B cell (primary cell): ENCODE measurements at regions not wholly inside any gene's neighbourhood (a gene's known extent, or its start where the extent isn't known, plus 50 kb on each side); places are given as distances from the start of the nearest gene placed in this dataset.

Experiments
- ATAC-seq: fragments of 200-7000 bp; cut with Tn5 transposase; one replicate; pipeline ENCODE4 v1.10.0; 2021; ENCODE audit warnings: low read depth, mild to moderate bottlenecking, moderate number of reproducible peaks, moderate library complexity
- CTCF ChIA-PET: fragments of 350-600 bp; sonication (Branson Sonifier 250); formaldehyde crosslinking; loops from one replicate; lab custom pipeline; 2021; ENCODE audit warnings: antibody characterized with exemption, inconsistent platforms; lab: Charles Lee
- POLR2A ChIA-PET: fragments of 350-600 bp; sonication (Branson Sonifier 250); formaldehyde crosslinking; loops from one replicate; lab custom pipeline; 2021; ENCODE audit warnings: antibody characterized with exemption; lab: Charles Lee
- DNase-seq: peaks from one replicate; pipeline ENCODE4 v3.0.0; 2013
- H2AFZ ChIP-seq: 2 replicates; pipeline ENCODE4 v1.6.1; 2012; ENCODE audit warnings: mild to moderate bottlenecking, low read depth, low read length; ENCODE audit not compliant: insufficient read depth, poor library complexity, severe bottlenecking
- H3K27ac ChIP-seq, 2 donors: 1 replicate in 1 of 2; 2 replicates in 1 of 2; pipeline ENCODE4 v1.5.1; 2012 to 2013; ENCODE audit warnings: low read length in 2 of 2, mild to moderate bottlenecking in 2 of 2, moderate library complexity in 1 of 2
- H3K27me3 ChIP-seq, 4 experiments: fragments of 200-600 bp in 1 of 4; sonication (generic) in 1 of 4; replicated peaks in 1 of 4; 1 replicate in 2 of 4; 2 replicates in 2 of 4; pipeline versions ENCODE4 v1.6.1 to v1.7.0; 2013 to 2016; ENCODE audit warnings: low read length in 3 of 4, mild to moderate bottlenecking in 2 of 4, mixed read lengths in 1 of 4, moderate library complexity in 1 of 4; ENCODE audit not compliant: insufficient read depth in 4 of 4, control insufficient read depth in 3 of 4; ENCODE audit errors: control extremely low read depth in 1 of 4
- H3K36me3 ChIP-seq, 2 experiments: replicated peaks in 1 of 2; 1 replicate in 1 of 2; 2 replicates in 1 of 2; pipeline versions ENCODE4 v1.6.1 to v1.7.1; 2013; ENCODE audit warnings: low read length in 1 of 2; ENCODE audit not compliant: insufficient read depth in 2 of 2, control insufficient read depth in 1 of 2; ENCODE audit errors: control extremely low read depth in 1 of 2, extremely low read depth in 1 of 2
- H3K4me1 ChIP-seq, 2 donors: fragments of 200-600 bp in 1 of 2; sonication (generic) in 1 of 2; 1 replicate in 1 of 2; 2 replicates in 1 of 2; pipeline versions ENCODE4 v1.5.1 to v1.6.1; 2013 to 2017; ENCODE audit warnings: low read length in 2 of 2; ENCODE audit not compliant: control insufficient read depth in 2 of 2, insufficient read depth in 2 of 2
- H3K4me2 ChIP-seq: replicated peaks from 2 replicates; pipeline ENCODE3; 2012; ENCODE audit warnings: mild to moderate bottlenecking, low read depth, low read length; ENCODE audit not compliant: poor library complexity, severe bottlenecking
- H3K4me3 ChIP-seq, 5 experiments: fragments of 200-600 bp in 1 of 5; sonication (generic) in 1 of 5; 1 replicate in 3 of 5; 2 replicates in 2 of 5; pipeline versions ENCODE4 v1.5.1 to v1.7.0; 2011 to 2016; ENCODE audit warnings: low read length in 4 of 5, mild to moderate bottlenecking in 4 of 5, low read depth in 2 of 5, control low read depth in 1 of 5, moderate library complexity in 1 of 5; ENCODE audit not compliant: insufficient read depth in 1 of 5; ENCODE audit errors: control extremely low read depth in 1 of 5, extremely low read depth in 1 of 5
- H3K79me2 ChIP-seq: fragments of 200-600 bp; sonication (generic); one replicate; pipeline ENCODE4 v1.6.0; 2016; ENCODE audit warnings: low read length; ENCODE audit not compliant: control insufficient read depth, insufficient read depth
- H3K9ac ChIP-seq: fragments of 200-600 bp; sonication (generic); 2 replicates; pipeline ENCODE4 v1.6.1; 2017; ENCODE audit warnings: mild to moderate bottlenecking, low read length, moderate library complexity
- H3K9me3 ChIP-seq, 3 donors: one replicate each; pipeline versions ENCODE4 v1.6.1 to v1.7.1; 2013; ENCODE audit warnings: low read length in 2 of 3; ENCODE audit not compliant: control insufficient read depth in 2 of 3, insufficient read depth in 1 of 3; ENCODE audit errors: control extremely low read depth in 1 of 3
- H4K20me1 ChIP-seq: 2 replicates; pipeline ENCODE4 v1.6.0; 2012; ENCODE audit warnings: mild to moderate bottlenecking, low read length; ENCODE audit not compliant: insufficient read depth, control insufficient read depth, poor library complexity, severe bottlenecking
- H3K27ac Mint-ChIP-seq: one replicate; pipeline ENCODE4 v1.8.0; 2021; ENCODE audit warnings: mixed read lengths
- H3K27me3 Mint-ChIP-seq: one replicate; pipeline ENCODE4 v1.8.0; 2021; ENCODE audit warnings: mixed read lengths
- H3K4me1 Mint-ChIP-seq: one replicate; pipeline ENCODE4 v1.8.0; 2021; ENCODE audit warnings: mixed read lengths
- H3K4me3 Mint-ChIP-seq: one replicate; pipeline ENCODE4 v1.8.0; 2021; ENCODE audit warnings: mixed read lengths
- H3K9me3 Mint-ChIP-seq: one replicate; pipeline ENCODE4 v1.8.0; 2022; ENCODE audit warnings: mixed read lengths; ENCODE audit not compliant: insufficient read depth
- EZH2 ChIP-seq: IDR thresholded peaks from 2 replicates; pipeline ENCODE4 v1.6.1; 2012; ENCODE audit warnings: borderline replicate concordance, low read depth, mild to moderate bottlenecking, moderate library complexity, low read length; ENCODE audit not compliant: insufficient read depth, poor library complexity, severe bottlenecking
- WGBS: methylation state at CpG from one replicate; pipeline ENCODE4 v1.1.5; 2013; ENCODE audit warnings: missing lambda C conversion rate; ENCODE audit not compliant: insufficient coverage; 5-methylcytosine and 5-hydroxymethylcytosine counted together
- intact Hi-C: fragments of 100-400 bp; cut with micrococcal nuclease; formaldehyde crosslinking; loops from one replicate; pipeline ENCODE4 v1.10.0; 2022
- TF ChIP-seq, protein P1 (sequence below): fragments of 200-600 bp; IDR thresholded peaks from one replicate; pipeline ENCODE4 v1.8.0; 2022; ENCODE audit warnings: antibody characterized with exemption, mild to moderate bottlenecking

DNA sequence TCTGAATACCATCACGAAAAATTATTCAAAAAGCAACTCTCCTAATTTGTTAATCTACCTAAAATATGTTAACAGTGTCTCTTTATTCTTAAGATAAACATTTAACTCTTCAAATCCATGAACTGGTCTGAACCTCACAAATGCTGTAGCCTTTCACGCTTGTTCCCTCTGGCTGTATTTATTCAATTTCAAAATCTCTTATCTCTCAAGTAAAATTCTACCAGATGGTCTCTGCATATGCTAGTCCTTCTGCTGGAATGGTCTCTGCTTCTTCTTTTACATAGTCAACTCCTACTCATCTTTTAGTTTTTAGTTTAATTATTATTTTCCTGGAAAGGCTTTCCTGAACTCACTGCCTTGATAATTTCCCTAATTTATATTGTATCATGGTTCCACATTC is 232.9 kb upstream of the PCDH20 start:
- Histone ChIP-seq H3K36me3 (no peaks in the 10 kb centered on the region), H4K20me1 (no peaks in the 10 kb centered on the region), H3K4me1 (no peaks in the 10 kb centered on the region), H3K79me2 (no peaks in the 10 kb centered on the region), H3K27ac (no peak overlapping the region), H3K27me3 (no peaks in the 10 kb centered on the region), H3K4me2 (no peak overlapping the region), H3K9me3 (peaks cover 0 to 5% (median 2%) of the 10 kb centered on the region in 3 donors), H3K4me3 (no peak overlapping the region), H3K9ac (no peak overlapping the region), H2AFZ (no peak overlapping the region)
- ATAC-seq (no peak), DNase-seq (no peak)
- Mint-ChIP-seq H3K27ac (no peak overlapping the region), H3K4me1 (no peaks in the 10 kb centered on the region), H3K4me3 (no peak overlapping the region), H3K27me3 (no peaks in the 10 kb centered on the region), H3K9me3 (peaks cover 4% of the 10 kb centered on the region)
- TF ChIP-seq, protein P1, sequence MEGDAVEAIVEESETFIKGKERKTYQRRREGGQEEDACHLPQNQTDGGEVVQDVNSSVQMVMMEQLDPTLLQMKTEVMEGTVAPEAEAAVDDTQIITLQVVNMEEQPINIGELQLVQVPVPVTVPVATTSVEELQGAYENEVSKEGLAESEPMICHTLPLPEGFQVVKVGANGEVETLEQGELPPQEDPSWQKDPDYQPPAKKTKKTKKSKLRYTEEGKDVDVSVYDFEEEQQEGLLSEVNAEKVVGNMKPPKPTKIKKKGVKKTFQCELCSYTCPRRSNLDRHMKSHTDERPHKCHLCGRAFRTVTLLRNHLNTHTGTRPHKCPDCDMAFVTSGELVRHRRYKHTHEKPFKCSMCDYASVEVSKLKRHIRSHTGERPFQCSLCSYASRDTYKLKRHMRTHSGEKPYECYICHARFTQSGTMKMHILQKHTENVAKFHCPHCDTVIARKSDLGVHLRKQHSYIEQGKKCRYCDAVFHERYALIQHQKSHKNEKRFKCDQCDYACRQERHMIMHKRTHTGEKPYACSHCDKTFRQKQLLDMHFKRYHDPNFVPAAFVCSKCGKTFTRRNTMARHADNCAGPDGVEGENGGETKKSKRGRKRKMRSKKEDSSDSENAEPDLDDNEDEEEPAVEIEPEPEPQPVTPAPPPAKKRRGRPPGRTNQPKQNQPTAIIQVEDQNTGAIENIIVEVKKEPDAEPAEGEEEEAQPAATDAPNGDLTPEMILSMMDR = no peak
- no peak for TF ChIP-seq EZH2
- intact Hi-C loops = no loop called here
- 64% methylated on average over 1 of the region's 2 CpGs for WGBS
- CTCF ChIA-PET = no interaction called here
- POLR2A ChIA-PET = no interaction called here

DNA sequence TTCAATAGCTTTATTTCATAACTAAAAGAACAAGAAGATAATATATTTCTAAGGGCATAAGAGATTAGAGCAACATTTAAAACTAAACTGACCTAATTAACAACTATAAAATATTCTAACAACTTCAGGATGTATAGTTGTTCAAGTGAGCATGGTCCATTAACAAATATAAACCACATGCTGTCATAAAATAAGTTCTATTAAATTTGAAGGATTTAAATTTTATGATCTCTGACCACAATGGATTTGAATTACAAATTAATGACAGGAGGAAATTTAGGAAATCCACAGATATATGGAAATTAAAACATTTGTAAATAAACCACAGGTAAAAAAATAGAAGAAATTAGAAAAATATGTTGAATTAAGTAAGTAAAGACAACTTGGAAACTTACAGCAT is 196.5 kb upstream of the PCDH20 start:
- POLR2A ChIA-PET = no interaction called here
- ATAC-seq = no peak
- no peak for TF ChIP-seq EZH2
- TF ChIP-seq, protein P1 = no peak
- no peak overlapping the region for H2AFZ ChIP-seq
- intact Hi-C loops = no loop called here
- H3K27me3 ChIP-seq = no peaks in the 10 kb centered on the region
- Mint-ChIP-seq H3K27ac (no peak overlapping the region), H3K4me3 (no peak overlapping the region), H3K4me1 (no peaks in the 10 kb centered on the region), H3K9me3 (no peaks in the 10 kb centered on the region), H3K27me3 (no peaks in the 10 kb centered on the region)
- no peaks in the 10 kb centered on the region for H3K4me1 ChIP-seq
- DNase-seq = no peak
- no peaks in the 10 kb centered on the region for H3K79me2 ChIP-seq
- H3K9me3 ChIP-seq = peaks cover 0 to 3% (median 0%) of the 10 kb centered on the region in 3 donors
- H3K36me3 ChIP-seq = no peaks in the 10 kb centered on the region
- no peak overlapping the region for H3K4me2 ChIP-seq
- CTCF ChIA-PET = no interaction called here
- no peak overlapping the region for H3K9ac ChIP-seq
- H3K27ac ChIP-seq = no peak overlapping the region
- H4K20me1 ChIP-seq = no peaks in the 10 kb centered on the region
- H3K4me3 ChIP-seq = no peak overlapping the region
